ENCODE measurements at regions not wholly inside any gene's neighbourhood (a gene's known extent, or its start where the extent isn't known, plus 50 kb on each side); places are given as distances from the start of the nearest gene placed in this dataset.
A peak's percentile ranks its signal among the peaks of the same experiment; 100 is the strongest.

- Histone ChIP-seq H3K9me3 (ENCODE audit: control insufficient read depth, insufficient read depth, low read length) (no peaks in the 10 kb centered on the region), H3K36me3 (ENCODE audit: control insufficient read depth, insufficient read depth, low read length) (peaks cover 6% of the 10 kb centered on the region), H3K27ac (ENCODE audit: low read depth, low read length) (peak overlapping the region; percentile 57), H3K4me3 (ENCODE audit: low read depth, low read length) (no peak overlapping the region), H3K4me1 (ENCODE audit: control insufficient read depth, insufficient read depth, low read length) (peaks cover 66% of the 10 kb centered on the region), H3K27me3 (ENCODE audit: control insufficient read depth, insufficient read depth, low read length) (no peaks in the 10 kb centered on the region)
- DNase-seq (ENCODE audit: low read depth in 4 of 6, low spot score in 6 of 6): peak in 2 of 6 donors; percentile 83 to 85
- 46% methylated on average over 21 of the region's 24 CpGs for WGBS (ENCODE audit: insufficient coverage)
Observed at GRCh38 chr17:72560303-72561247, 439.8 kb downstream of the SOX9 start.

- no peak overlapping the region for H3K4me3 ChIP-seq (ENCODE audit: low read depth, low read length)
- 55% methylated on average over 5 of the region's 5 CpGs for WGBS (ENCODE audit: insufficient coverage)
- H3K9me3 ChIP-seq (ENCODE audit: control insufficient read depth, insufficient read depth, low read length): no peaks in the 10 kb centered on the region
Observed at GRCh38 chr17:72561266-72561665, 440.4 kb downstream of the SOX9 start.

GRCh38 chr17:72561680-72562079, 440.9 kb downstream of the SOX9 start:
- H3K9me3 ChIP-seq (ENCODE audit: control insufficient read depth, insufficient read depth, low read length): no peaks in the 10 kb centered on the region
- H3K4me3 ChIP-seq (ENCODE audit: low read depth, low read length): no peak overlapping the region
- DNase-seq (ENCODE audit: low read depth in 4 of 6, low spot score in 6 of 6): no peak
- no peaks in the 10 kb centered on the region for H3K27me3 ChIP-seq (ENCODE audit: control insufficient read depth, insufficient read depth, low read length)
- H3K4me1 ChIP-seq (ENCODE audit: control insufficient read depth, insufficient read depth, low read length): peaks cover 73% of the 10 kb centered on the region
- H3K36me3 ChIP-seq (ENCODE audit: control insufficient read depth, insufficient read depth, low read length): peaks cover 6% of the 10 kb centered on the region
- H3K27ac ChIP-seq (ENCODE audit: low read depth, low read length): peak overlapping the region; percentile 57
- 79% methylated on average over 5 of the region's 6 CpGs for WGBS (ENCODE audit: insufficient coverage)

More at GRCh38 chr17:72561266-72561665, 440.4 kb downstream of the SOX9 start:
- Histone ChIP-seq H3K27me3 (ENCODE audit: control insufficient read depth, insufficient read depth, low read length) (no peaks in the 10 kb centered on the region), H3K36me3 (ENCODE audit: control insufficient read depth, insufficient read depth, low read length) (peaks cover 6% of the 10 kb centered on the region), H3K27ac (ENCODE audit: low read depth, low read length) (peak overlapping the region; percentile 57), H3K4me1 (ENCODE audit: control insufficient read depth, insufficient read depth, low read length) (peaks cover 73% of the 10 kb centered on the region)
- DNase-seq (ENCODE audit: low read depth in 4 of 6, low spot score in 6 of 6): no peak

GRCh38 chr17:72562615-72563188, 441.9 kb downstream of the SOX9 start:
- H3K27me3 ChIP-seq (ENCODE audit: control insufficient read depth, insufficient read depth, low read length): no peaks in the 10 kb centered on the region
- H3K4me3 ChIP-seq (ENCODE audit: low read depth, low read length): no peak overlapping the region
- peaks cover 6% of the 10 kb centered on the region for H3K36me3 ChIP-seq (ENCODE audit: control insufficient read depth, insufficient read depth, low read length)
- WGBS (ENCODE audit: insufficient coverage): 75% methylated on average over 7 of the region's 7 CpGs
- peaks cover 73% of the 10 kb centered on the region for H3K4me1 ChIP-seq (ENCODE audit: control insufficient read depth, insufficient read depth, low read length)
- H3K9me3 ChIP-seq (ENCODE audit: control insufficient read depth, insufficient read depth, low read length): no peaks in the 10 kb centered on the region
- H3K27ac ChIP-seq (ENCODE audit: low read depth, low read length): no peak overlapping the region
- no peak for DNase-seq (ENCODE audit: low read depth in 4 of 6, low spot score in 6 of 6)

GRCh38 chr17:72563952-72564351, 443.1 kb downstream of the SOX9 start:
- Histone ChIP-seq H3K4me3 (ENCODE audit: low read depth, low read length) (no peak overlapping the region), H3K27me3 (ENCODE audit: control insufficient read depth, insufficient read depth, low read length) (no peaks in the 10 kb centered on the region), H3K36me3 (ENCODE audit: control insufficient read depth, insufficient read depth, low read length) (peaks cover 6% of the 10 kb centered on the region), H3K9me3 (ENCODE audit: control insufficient read depth, insufficient read depth, low read length) (no peaks in the 10 kb centered on the region), H3K4me1 (ENCODE audit: control insufficient read depth, insufficient read depth, low read length) (peaks cover 80% of the 10 kb centered on the region), H3K27ac (ENCODE audit: low read depth, low read length) (no peak overlapping the region)
- DNase-seq (ENCODE audit: low read depth in 4 of 6, low spot score in 6 of 6): no peak
- WGBS (ENCODE audit: insufficient coverage): 82% methylated on average over 6 of the region's 7 CpGs

GRCh38 chr17:72565006-72565405, 444.2 kb downstream of the SOX9 start:
- H3K36me3 ChIP-seq (ENCODE audit: control insufficient read depth, insufficient read depth, low read length): peaks cover 6% of the 10 kb centered on the region
- H3K4me1 ChIP-seq (ENCODE audit: control insufficient read depth, insufficient read depth, low read length): peaks cover 80% of the 10 kb centered on the region
- H3K27ac ChIP-seq (ENCODE audit: low read depth, low read length): no peak overlapping the region
- H3K4me3 ChIP-seq (ENCODE audit: low read depth, low read length): no peak overlapping the region
- 80% methylated on average over 2 of the region's 5 CpGs for WGBS (ENCODE audit: insufficient coverage)
- H3K9me3 ChIP-seq (ENCODE audit: control insufficient read depth, insufficient read depth, low read length): no peaks in the 10 kb centered on the region
- no peaks in the 10 kb centered on the region for H3K27me3 ChIP-seq (ENCODE audit: control insufficient read depth, insufficient read depth, low read length)
- no peak for DNase-seq (ENCODE audit: low read depth in 4 of 6, low spot score in 6 of 6)

GRCh38 chr17:72565758-72566157, 444.9 kb downstream of the SOX9 start:
- no peaks in the 10 kb centered on the region for H3K9me3 ChIP-seq (ENCODE audit: control insufficient read depth, insufficient read depth, low read length)
- H3K36me3 ChIP-seq (ENCODE audit: control insufficient read depth, insufficient read depth, low read length): peaks cover 3% of the 10 kb centered on the region
- 18% methylated on average over 2 of the region's 7 CpGs for WGBS (ENCODE audit: insufficient coverage)
- peaks cover 80% of the 10 kb centered on the region for H3K4me1 ChIP-seq (ENCODE audit: control insufficient read depth, insufficient read depth, low read length)
- no peaks in the 10 kb centered on the region for H3K27me3 ChIP-seq (ENCODE audit: control insufficient read depth, insufficient read depth, low read length)
- DNase-seq (ENCODE audit: low read depth in 4 of 6, low spot score in 6 of 6): no peak
- H3K27ac ChIP-seq (ENCODE audit: low read depth, low read length): no peak overlapping the region
- no peak overlapping the region for H3K4me3 ChIP-seq (ENCODE audit: low read depth, low read length)

GRCh38 chr17:72566671-72567484, 446.1 kb downstream of the SOX9 start:
- no peak for DNase-seq (ENCODE audit: low read depth in 4 of 6, low spot score in 6 of 6)
- H3K27me3 ChIP-seq (ENCODE audit: control insufficient read depth, insufficient read depth, low read length): no peaks in the 10 kb centered on the region
- peaks cover 3% of the 10 kb centered on the region for H3K36me3 ChIP-seq (ENCODE audit: control insufficient read depth, insufficient read depth, low read length)
- H3K4me3 ChIP-seq (ENCODE audit: low read depth, low read length): no peak overlapping the region
- H3K9me3 ChIP-seq (ENCODE audit: control insufficient read depth, insufficient read depth, low read length): no peaks in the 10 kb centered on the region
- 87% methylated on average over 6 of the region's 8 CpGs for WGBS (ENCODE audit: insufficient coverage)
- H3K4me1 ChIP-seq (ENCODE audit: control insufficient read depth, insufficient read depth, low read length): peaks cover 80% of the 10 kb centered on the region
- no peak overlapping the region for H3K27ac ChIP-seq (ENCODE audit: low read depth, low read length)

GRCh38 chr17:72567774-72568173, 447.0 kb downstream of the SOX9 start:
- Histone ChIP-seq H3K36me3 (ENCODE audit: control insufficient read depth, insufficient read depth, low read length) (peaks cover 3% of the 10 kb centered on the region), H3K4me3 (ENCODE audit: low read depth, low read length) (no peak overlapping the region)
- WGBS (ENCODE audit: insufficient coverage): 30% methylated on average over 1 of the region's 3 CpGs

More at GRCh38 chr17:72567774-72568173, 447.0 kb downstream of the SOX9 start:
- Histone ChIP-seq H3K4me1 (ENCODE audit: control insufficient read depth, insufficient read depth, low read length) (peaks cover 78% of the 10 kb centered on the region), H3K27me3 (ENCODE audit: control insufficient read depth, insufficient read depth, low read length) (no peaks in the 10 kb centered on the region), H3K9me3 (ENCODE audit: control insufficient read depth, insufficient read depth, low read length) (no peaks in the 10 kb centered on the region), H3K27ac (ENCODE audit: low read depth, low read length) (no peak overlapping the region)
- DNase-seq (ENCODE audit: low read depth in 4 of 6, low spot score in 6 of 6): no peak
